Heart right ventricle (tissue), 16 donors: ENCODE measurements at regions not wholly inside any gene's neighbourhood (a gene's known extent, or its start where the extent isn't known, plus 50 kb on each side); places are given as distances from the start of the nearest gene placed in this dataset.

Experiments used
- ATAC-seq, 8 donors: fragments of 200-7000 bp; cut with Tn5 transposase; one replicate each; pipeline ENCODE4 v1.9.1; 2020; ENCODE audit warnings: mild to moderate bottlenecking in 8 of 8, moderate library complexity in 8 of 8, moderate number of reproducible peaks in 1 of 8
- DNase-seq, 2 donors: peaks; one replicate each; pipeline ENCODE4 v3.0.0-alpha.2; 2020
- H3K27ac ChIP-seq, 10 donors: fragments of 200-600 bp; sonication (generic) in 2 of 10; one replicate each; pipeline versions ENCODE4 v1.5.0 to v1.8.0; 2020 to 2022; ENCODE audit warnings: mild to moderate bottlenecking in 3 of 10
- H3K27me3 ChIP-seq, 7 donors: fragments of 200-600 bp; one replicate each; pipeline ENCODE4 v1.8.0; 2021 to 2022; ENCODE audit warnings: mild to moderate bottlenecking in 2 of 7
- H3K36me3 ChIP-seq, 9 donors: fragments of 200-600 bp; sonication (generic) in 1 of 9; one replicate each; pipeline versions ENCODE4 v1.5.0 to v1.8.0; 2020 to 2022; ENCODE audit warnings: mild to moderate bottlenecking in 2 of 9
- H3K4me1 ChIP-seq, 9 donors: fragments of 200-600 bp; sonication (generic) in 1 of 9; one replicate each; pipeline versions ENCODE4 v1.5.0 to v1.8.0; 2020 to 2022; ENCODE audit warnings: mild to moderate bottlenecking in 4 of 9
- H3K4me3 ChIP-seq, 10 donors: fragments of 200-600 bp; sonication (generic) in 2 of 10; one replicate each; pipeline versions ENCODE4 v1.5.0 to v1.8.0; 2020 to 2022; ENCODE audit warnings: mild to moderate bottlenecking in 7 of 10, moderate library complexity in 2 of 10
- H3K9me3 ChIP-seq, 11 donors: fragments of 200-600 bp in 10 of 11; sonication (generic) in 2 of 11; one replicate each; pipeline versions ENCODE4 v1.5.0 to v1.8.0; 2013 to 2022; ENCODE audit warnings: mild to moderate bottlenecking in 2 of 11, control low read depth in 1 of 11, moderate library complexity in 1 of 11
- WGBS, 2 donors: extraction: QIAGEN DNeasy Blood & Tissue Kit; methylation state at CpG; one replicate each; pipeline ENCODE4 v1.1.7; 2013; ENCODE audit warnings: inconsistent platforms in 1 of 2; 5-methylcytosine and 5-hydroxymethylcytosine counted together
- intact Hi-C, 10 donors: fragments of 100-400 bp; cut with DNase I; formaldehyde crosslinking; loops; one replicate each; pipeline versions ENCODE4 v1.11.1 to v1.14.2; 2022
- TF ChIP-seq, protein P1 (sequence below), 9 donors: fragments of 200-600 bp; sonication (generic) in 2 of 9; IDR thresholded peaks; one replicate each; pipeline versions ENCODE4 v1.5.0 to v1.8.0; 2021 to 2022; ENCODE audit warnings: antibody characterized with exemption in 9 of 9, mild to moderate bottlenecking in 5 of 9, moderate library complexity in 1 of 9
- donor health status: Arrhythmogenic right ventricular cardiomyopathy.
- donor health status: ischemic (EF 13 %, LVEDD 7.1; RV severe dilation, severe dysfunction).
- donor health status: healthy with polysubstance abuse.
- donor health status: DM: no; HTN: yes; CAD: no.
- donor health status: DM: no; HTN: no; CAD: no.
- donor health status: ischemic (EF 25% LVEDD 6.9; RV normal size, moderate dysfunction).
- donor health status: ischemic (EF 25% LVEDD 5.7; RV mildly dilated, moderate dysfunction).
- donor health status: healthy.
- donor health status: DM: yes; HTN: yes; CAD: no.
- donor health status: Ischemic cardiomyopathy.
- donor health status: ischemic (EF 35%, LVEDD 5.7; RV mildly dilated, moderate dysfunction).
- donor health status: nonischemic (EF 11% LVEDD 7.7; RV severe dilation, severe dysfunction).
- donor health status: DM: yes; HTN: yes; CAD: no.
- donor health status: PGD.
- donor health status: ischemic (EF 29% LVEDD 5.4; RV normal size, mild dysfunction).
- donor health status: nonischemic (EF 23%, LVEDD 6.1; RV moderate dilation, normal function).

DNA sequence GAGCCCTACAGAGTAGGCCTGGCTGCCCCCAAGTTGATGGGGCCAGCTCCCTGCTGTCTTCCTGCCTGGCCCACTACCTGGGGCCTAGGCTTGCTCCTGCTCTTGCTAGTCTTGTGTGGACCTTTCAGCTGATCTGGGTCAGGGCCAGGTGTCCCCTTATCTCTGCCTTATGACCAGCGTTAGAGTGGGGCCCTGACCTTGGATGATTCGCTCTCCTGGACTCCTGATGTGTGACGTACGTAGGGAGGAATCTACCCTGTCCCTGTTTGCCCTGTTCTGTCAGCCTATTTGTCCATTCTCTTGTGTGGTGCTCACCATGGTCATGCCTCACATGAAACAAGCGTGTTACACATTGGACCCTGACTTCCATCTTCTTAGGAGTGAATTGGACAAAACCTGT is 571.8 kb downstream of the QKI start:
- WGBS, 2 donors = 50 to 63% methylated on average over 5 of the region's 5 CpGs
- DNase-seq (no peak), ATAC-seq (peak; percentile 36 to 92 (median 84))
- Histone ChIP-seq H3K4me1 (peaks cover 0 to 19% (median 11%) of the 10 kb centered on the region in 9 donors), H3K36me3 (no peaks in the 10 kb centered on the region), H3K27ac (peak overlapping the region in 9 of 10 donors; percentile 33 to 85 (median 58)), H3K9me3 (no peaks in the 10 kb centered on the region), H3K4me3 (no peak overlapping the region), H3K27me3 (no peaks in the 10 kb centered on the region)
- TF ChIP-seq, protein P1, sequence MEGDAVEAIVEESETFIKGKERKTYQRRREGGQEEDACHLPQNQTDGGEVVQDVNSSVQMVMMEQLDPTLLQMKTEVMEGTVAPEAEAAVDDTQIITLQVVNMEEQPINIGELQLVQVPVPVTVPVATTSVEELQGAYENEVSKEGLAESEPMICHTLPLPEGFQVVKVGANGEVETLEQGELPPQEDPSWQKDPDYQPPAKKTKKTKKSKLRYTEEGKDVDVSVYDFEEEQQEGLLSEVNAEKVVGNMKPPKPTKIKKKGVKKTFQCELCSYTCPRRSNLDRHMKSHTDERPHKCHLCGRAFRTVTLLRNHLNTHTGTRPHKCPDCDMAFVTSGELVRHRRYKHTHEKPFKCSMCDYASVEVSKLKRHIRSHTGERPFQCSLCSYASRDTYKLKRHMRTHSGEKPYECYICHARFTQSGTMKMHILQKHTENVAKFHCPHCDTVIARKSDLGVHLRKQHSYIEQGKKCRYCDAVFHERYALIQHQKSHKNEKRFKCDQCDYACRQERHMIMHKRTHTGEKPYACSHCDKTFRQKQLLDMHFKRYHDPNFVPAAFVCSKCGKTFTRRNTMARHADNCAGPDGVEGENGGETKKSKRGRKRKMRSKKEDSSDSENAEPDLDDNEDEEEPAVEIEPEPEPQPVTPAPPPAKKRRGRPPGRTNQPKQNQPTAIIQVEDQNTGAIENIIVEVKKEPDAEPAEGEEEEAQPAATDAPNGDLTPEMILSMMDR (IDR thresholded peaks at IDR 0.05) = no peak
- intact Hi-C loops = no loop called here

DNA sequence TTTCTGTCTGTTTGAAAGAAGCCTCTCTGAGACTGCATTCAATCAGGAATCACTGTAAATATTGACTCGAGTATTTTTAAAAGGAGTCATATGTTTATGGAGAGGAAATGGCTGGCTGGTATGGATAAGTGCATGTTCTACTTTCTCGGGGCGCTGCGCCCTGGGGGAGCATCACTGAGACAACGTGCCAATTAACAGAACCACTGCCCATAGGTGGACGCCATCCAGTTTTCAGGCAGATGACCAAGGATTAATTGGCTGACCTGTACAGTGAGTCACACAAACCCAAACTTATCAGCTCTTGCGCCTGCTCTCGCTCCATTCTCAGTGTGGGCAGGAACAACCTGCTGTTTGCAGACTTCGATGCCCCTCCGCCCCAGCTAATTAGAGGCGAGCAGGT is 571.2 kb downstream of the QKI start:
- H3K36me3 ChIP-seq = no peaks in the 10 kb centered on the region
- DNase-seq = no peak
- H3K4me1 ChIP-seq = peaks cover 0 to 19% (median 11%) of the 10 kb centered on the region in 9 donors
- H3K9me3 ChIP-seq = no peaks in the 10 kb centered on the region
- WGBS, 2 donors = 61 to 63% methylated on average over 11 of the region's 11 CpGs
- no peaks in the 10 kb centered on the region for H3K27me3 ChIP-seq
- intact Hi-C loops = no loop called here
- ATAC-seq = peak in 7 of 8 donors; percentile 50 to 90 (median 68)
- TF ChIP-seq, protein P1 (IDR thresholded peaks at IDR 0.05) = no peak
- peak overlapping the region in 9 of 10 donors; percentile 33 to 85 (median 58) for H3K27ac ChIP-seq
- H3K4me3 ChIP-seq = no peak overlapping the region

DNA sequence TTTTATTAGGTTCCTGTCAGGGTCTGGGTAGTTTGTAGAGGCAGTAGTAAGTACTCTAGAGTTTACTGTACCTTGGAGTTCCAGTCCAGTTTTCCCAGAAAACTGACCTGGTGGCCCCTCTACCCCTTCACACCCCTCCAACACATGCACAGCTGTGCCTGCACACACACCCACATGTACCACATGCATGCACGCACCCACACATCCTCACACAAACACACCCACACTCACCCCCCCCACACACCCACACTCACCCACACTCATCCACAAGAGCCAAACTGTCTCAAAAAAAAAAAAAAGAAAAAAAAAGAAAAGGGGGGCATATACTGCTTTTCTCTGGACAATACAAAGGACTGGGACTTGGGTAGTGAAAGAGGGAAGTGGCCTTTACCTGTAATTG is 570.5 kb downstream of the QKI start:
- H3K36me3 ChIP-seq = no peaks in the 10 kb centered on the region
- DNase-seq = no peak
- WGBS, 2 donors = 92 to 96% methylated on average over 1 of the region's 1 CpG
- no peak overlapping the region for H3K4me3 ChIP-seq
- H3K27me3 ChIP-seq = no peaks in the 10 kb centered on the region
- H3K9me3 ChIP-seq = no peaks in the 10 kb centered on the region
- no peak for ATAC-seq
- H3K4me1 ChIP-seq = peaks cover 0 to 19% (median 11%) of the 10 kb centered on the region in 9 donors
- intact Hi-C loops = no loop called here
- H3K27ac ChIP-seq = peak overlapping the region in 1 of 10 donors; percentile 44
- TF ChIP-seq, protein P1 (IDR thresholded peaks at IDR 0.05) = no peak

DNA sequence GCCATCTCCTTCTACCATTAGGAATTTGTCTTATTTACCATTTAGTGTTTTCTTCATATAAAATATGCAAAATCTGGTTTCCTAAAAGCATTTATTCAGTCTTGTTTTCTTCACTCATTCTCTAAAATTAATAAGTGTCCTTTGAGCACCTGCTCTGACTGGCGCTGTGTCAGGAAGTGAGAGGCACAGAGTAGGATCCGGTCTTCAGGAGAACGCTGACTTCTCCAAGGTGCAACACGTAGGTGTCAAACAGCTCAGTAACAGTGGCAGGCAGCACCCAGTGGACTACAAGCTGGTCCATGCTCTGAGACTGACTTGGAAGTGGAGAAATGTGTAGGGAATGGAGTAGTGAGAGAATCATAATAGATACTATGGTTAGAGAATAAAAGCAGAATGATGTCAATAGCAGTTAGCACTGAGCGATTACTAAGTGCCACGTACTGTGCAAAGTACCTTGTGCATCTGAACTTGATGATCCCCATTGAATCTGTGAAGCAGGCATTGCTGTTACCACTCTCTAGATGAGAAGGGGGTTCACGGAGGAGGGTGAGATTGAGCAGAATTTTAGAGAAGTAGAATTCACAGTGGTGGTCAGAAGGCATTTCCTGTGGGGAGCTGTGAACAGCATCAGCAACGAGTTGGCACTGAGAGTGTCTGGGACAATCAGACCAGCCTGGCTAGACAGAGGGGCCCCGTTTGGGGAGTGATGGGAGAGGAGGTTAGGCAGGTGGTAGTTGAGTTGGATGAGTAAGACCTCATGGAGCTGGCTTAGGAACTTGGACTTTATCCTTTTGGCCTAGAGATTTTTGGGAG is 569.8 kb downstream of the QKI start:
- ATAC-seq (no peak), DNase-seq (no peak)
- peaks cover 0 to 2% (median 0%) of the 10 kb centered on the region in 11 donors for H3K9me3 ChIP-seq
- no peak overlapping the region for H3K4me3 ChIP-seq
- WGBS, 2 donors = 78 to 80% methylated on average over 9 of the region's 9 CpGs
- no peaks in the 10 kb centered on the region for H3K36me3 ChIP-seq
- no peaks in the 10 kb centered on the region for H3K27me3 ChIP-seq
- intact Hi-C loops = no loop called here
- TF ChIP-seq, protein P1 (IDR thresholded peaks at IDR 0.05) = no peak
- peaks cover 0 to 19% (median 11%) of the 10 kb centered on the region in 9 donors for H3K4me1 ChIP-seq
- peak overlapping the region in 1 of 10 donors; percentile 3 for H3K27ac ChIP-seq
